ENCODE measurements at regions not wholly inside any gene's neighbourhood (a gene's known extent, or its start where the extent isn't known, plus 50 kb on each side); places are given as distances from the start of the nearest gene placed in this dataset.

GRCh38 chr1:72763481-72763880 lies 481.1 kb upstream of the NEGR1 start:
- Histone ChIP-seq H3K9me2 (ENCODE audit: insufficient read depth, low read length) (no peaks in the 10 kb centered on the region), H3K27ac (ENCODE audit: low read length) (no peak overlapping the region), H3F3A (ENCODE audit: insufficient read depth, low read length, poor library complexity, severe bottlenecking) (no peaks in the 10 kb centered on the region), H3K4me3 (ENCODE audit: low read length) (no peak overlapping the region), H3K9me3 (ENCODE audit: low read length) (no peaks in the 10 kb centered on the region), H3K4me2 (ENCODE audit: low read length) (no peak overlapping the region), H4K20me1 (ENCODE audit: insufficient read depth) (no peaks in the 10 kb centered on the region), H3K27me3 (ENCODE audit: insufficient read depth, low read depth, low read length) (no peaks in the 10 kb centered on the region), H3K36me3 (ENCODE audit: insufficient read depth, low read length) (no peaks in the 10 kb centered on the region), H2AFZ (ENCODE audit: low read depth, low read length) (no peak overlapping the region), H3K79me2 (replicated peaks; ENCODE audit: insufficient read depth, low read length) (no peaks in the 10 kb centered on the region), H3K9ac (ENCODE audit: low read length) (no peak overlapping the region)
- TF ChIP-seq CTCF (IDR thresholded peaks at IDR 0.05; ENCODE audit: poor library complexity, severe bottlenecking) (no peak), RAD21 (conservative IDR thresholded peaks at IDR 0.05) (no peak), EP300 (conservative IDR thresholded peaks at IDR 0.05; ENCODE audit: poor library complexity, severe bottlenecking) (no peak), EZH2 (IDR thresholded peaks at IDR 0.05; ENCODE audit: borderline replicate concordance, insufficient read depth, low read length, poor library complexity, severe bottlenecking) (no peak), POLR2AphosphoS5 (IDR thresholded peaks at IDR 0.05) (no peak), REST (IDR thresholded peaks at IDR 0.05; ENCODE audit: borderline replicate concordance) (no peak), TAF1 (IDR thresholded peaks at IDR 0.05; ENCODE audit: low read depth) (no peak), MXI1 (conservative IDR thresholded peaks at IDR 0.05; ENCODE audit: poor library complexity, severe bottlenecking) (no peak), SMC3 (conservative IDR thresholded peaks at IDR 0.05; ENCODE audit: poor library complexity) (no peak)

- H3K27ac ChIP-seq (ENCODE audit: low read length): no peak overlapping the region
- no peak overlapping the region for H3K4me2 ChIP-seq (ENCODE audit: low read length)
- no peaks in the 10 kb centered on the region for H3F3A ChIP-seq (ENCODE audit: insufficient read depth, low read length, poor library complexity, severe bottlenecking)
- H3K9me2 ChIP-seq (ENCODE audit: insufficient read depth, low read length): no peaks in the 10 kb centered on the region
- no peaks in the 10 kb centered on the region for H3K36me3 ChIP-seq (ENCODE audit: insufficient read depth, low read length)
- TF ChIP-seq EP300 (conservative IDR thresholded peaks at IDR 0.05; ENCODE audit: poor library complexity, severe bottlenecking): no peak
- TF ChIP-seq MXI1 (conservative IDR thresholded peaks at IDR 0.05; ENCODE audit: poor library complexity, severe bottlenecking): no peak
- no peak for TF ChIP-seq SMC3 (conservative IDR thresholded peaks at IDR 0.05; ENCODE audit: poor library complexity)
- TF ChIP-seq REST (IDR thresholded peaks at IDR 0.05; ENCODE audit: borderline replicate concordance): no peak
- TF ChIP-seq RAD21 (conservative IDR thresholded peaks at IDR 0.05): no peak
- no peak for TF ChIP-seq TAF1 (IDR thresholded peaks at IDR 0.05; ENCODE audit: low read depth)
- TF ChIP-seq POLR2AphosphoS5 (IDR thresholded peaks at IDR 0.05): no peak
- no peak for TF ChIP-seq CTCF (IDR thresholded peaks at IDR 0.05; ENCODE audit: poor library complexity, severe bottlenecking)
- no peak for TF ChIP-seq EZH2 (IDR thresholded peaks at IDR 0.05; ENCODE audit: borderline replicate concordance, insufficient read depth, low read length, poor library complexity, severe bottlenecking)
- no peaks in the 10 kb centered on the region for H3K9me3 ChIP-seq (ENCODE audit: low read length)
- no peak overlapping the region for H3K9ac ChIP-seq (ENCODE audit: low read length)
- no peak overlapping the region for H3K4me3 ChIP-seq (ENCODE audit: low read length)
- H3K79me2 ChIP-seq (replicated peaks; ENCODE audit: insufficient read depth, low read length): no peaks in the 10 kb centered on the region
- no peak overlapping the region for H2AFZ ChIP-seq (ENCODE audit: low read depth, low read length)
- H4K20me1 ChIP-seq (ENCODE audit: insufficient read depth): no peaks in the 10 kb centered on the region
- no peaks in the 10 kb centered on the region for H3K27me3 ChIP-seq (ENCODE audit: insufficient read depth, low read depth, low read length)
These were observed 477.1 kb upstream of the NEGR1 start for GRCh38 chr1:72759486-72759885.
